NCI-H2196 treated with DMSO at 0.1 percent for 48 hours (cell line): ENCODE measurements at regions not wholly inside any gene's neighbourhood (a gene's known extent, or its start where the extent isn't known, plus 50 kb on each side); places are given as distances from the start of the nearest gene placed in this dataset.
A peak's percentile ranks its signal among the peaks of the same experiment; 100 is the strongest.
"Not testable (repeated sequence)": the region's sequence is repeated elsewhere in the genome, so short reads cannot be mapped to it uniquely, and the experiment has no call there.

Source experiments
- DNase-seq: peaks from one replicate; lab custom pipeline; 2025; ENCODE audit not compliant: unreplicated experiment; lab: John Stamatoyannopoulos, UW

DNA sequence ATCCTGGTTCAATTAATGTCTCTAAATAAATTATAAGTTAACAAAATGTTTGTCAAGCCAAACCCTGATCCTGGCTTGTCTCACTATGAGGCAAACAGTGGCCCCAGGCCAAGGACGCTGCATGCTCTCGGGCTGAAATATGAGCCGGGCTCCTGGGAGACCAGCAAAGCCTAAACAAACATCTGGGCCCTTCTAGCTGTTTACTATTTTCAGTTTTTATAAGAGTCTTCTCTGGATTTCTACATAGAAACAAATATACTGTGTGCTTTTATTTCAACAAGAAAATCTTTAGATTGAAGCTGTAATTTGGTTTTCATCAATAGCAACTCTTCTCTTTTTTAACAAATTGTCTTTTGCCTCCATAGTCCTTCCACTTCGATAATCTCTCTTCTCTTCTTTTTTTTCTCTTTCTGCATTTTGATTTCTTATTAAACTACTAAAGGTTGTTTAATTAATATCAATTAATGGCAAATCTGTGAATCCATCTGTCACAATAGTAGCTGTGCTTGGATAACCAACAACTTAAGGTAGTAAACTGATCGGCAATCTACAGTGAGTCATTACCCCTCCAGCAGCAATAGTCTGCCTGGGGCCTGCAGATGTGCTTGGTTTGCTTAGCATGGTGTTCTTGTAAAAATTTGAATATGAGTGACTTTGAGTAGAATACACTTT is 83.3 kb upstream of the DNAJC1 start:
- DNase-seq, result peak; percentile 52

DNA sequence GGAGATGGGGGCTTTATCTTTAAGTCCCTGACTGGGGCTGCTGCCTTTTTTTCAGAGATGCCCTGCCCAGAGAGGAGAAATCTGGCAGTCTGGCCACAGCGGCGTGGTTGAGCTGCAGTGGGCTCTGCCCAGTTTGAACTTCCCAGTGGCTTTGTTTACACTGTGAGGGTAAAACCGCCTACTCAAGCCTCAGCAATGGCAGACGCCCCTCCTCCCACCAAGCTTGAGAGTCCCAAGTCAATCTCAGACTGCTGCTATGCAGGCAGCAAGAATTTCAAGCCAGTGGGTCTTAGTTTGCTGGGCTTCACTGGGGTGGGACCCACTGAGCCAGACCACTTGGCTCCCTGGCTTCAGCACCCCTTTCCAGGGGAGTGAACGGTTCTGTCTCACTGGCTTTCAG is 76.4 kb upstream of the DNAJC1 start:
- not testable (repeated sequence) for DNase-seq

DNA sequence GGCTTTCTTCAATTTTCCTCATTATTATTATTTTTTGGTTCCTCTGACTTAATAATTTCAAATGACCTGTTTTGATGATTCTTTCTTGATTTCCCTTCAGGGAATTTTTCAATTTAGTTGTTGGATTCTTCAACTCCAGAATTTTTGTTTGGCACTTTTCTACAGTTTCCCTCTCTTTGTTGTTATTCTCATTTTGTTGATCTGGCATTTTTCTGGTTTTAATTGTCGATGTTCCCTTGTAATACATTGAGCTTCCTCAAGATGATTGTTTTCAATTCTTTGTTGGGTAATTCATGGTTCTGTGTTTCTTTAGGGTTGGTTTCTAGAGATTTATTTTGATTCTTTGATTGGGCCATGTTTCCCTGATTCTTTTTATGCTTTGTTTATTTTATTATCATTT is 67.8 kb upstream of the DNAJC1 start:
- no peak for DNase-seq

DNA sequence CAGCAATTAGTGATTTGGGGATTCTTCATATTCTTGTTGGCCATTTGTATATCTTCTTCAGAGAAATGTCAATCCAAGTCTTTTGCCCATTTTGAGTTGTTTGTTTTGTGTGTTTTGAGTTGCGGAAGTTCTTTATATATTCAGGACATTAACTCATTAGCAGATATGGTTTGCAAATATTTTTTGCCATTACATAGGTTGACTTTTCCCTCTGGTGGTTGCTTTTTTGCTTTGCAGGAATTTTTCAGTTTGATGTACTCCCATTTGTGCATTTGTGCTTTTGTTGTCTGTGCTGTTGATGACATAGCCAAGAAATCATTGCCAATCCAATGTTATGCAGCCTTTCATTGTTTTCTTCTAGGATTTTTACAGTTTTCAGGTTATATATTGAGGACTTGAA is 63.6 kb upstream of the DNAJC1 start:
- no peak for DNase-seq

DNA sequence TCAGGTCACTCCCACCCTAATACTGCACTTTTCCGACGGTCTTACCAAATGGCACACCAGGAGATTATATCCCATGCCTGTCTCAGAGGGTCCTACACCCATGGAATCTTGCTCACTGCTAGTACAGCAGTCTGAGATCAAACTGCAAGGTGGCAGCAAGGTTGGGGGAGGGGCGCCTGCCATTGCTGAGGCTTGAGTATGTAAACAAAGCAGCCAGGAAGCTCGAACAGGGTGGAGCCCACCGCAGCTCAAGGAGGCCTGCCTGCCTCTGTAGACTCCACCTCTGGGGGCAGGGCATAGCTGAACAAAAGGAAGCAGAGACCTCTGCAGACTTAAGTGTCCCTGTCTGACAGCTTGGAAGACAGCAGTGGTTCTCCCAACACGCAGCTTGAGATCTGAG is 57.5 kb upstream of the DNAJC1 start:
- DNase-seq, result not testable (repeated sequence)

DNA sequence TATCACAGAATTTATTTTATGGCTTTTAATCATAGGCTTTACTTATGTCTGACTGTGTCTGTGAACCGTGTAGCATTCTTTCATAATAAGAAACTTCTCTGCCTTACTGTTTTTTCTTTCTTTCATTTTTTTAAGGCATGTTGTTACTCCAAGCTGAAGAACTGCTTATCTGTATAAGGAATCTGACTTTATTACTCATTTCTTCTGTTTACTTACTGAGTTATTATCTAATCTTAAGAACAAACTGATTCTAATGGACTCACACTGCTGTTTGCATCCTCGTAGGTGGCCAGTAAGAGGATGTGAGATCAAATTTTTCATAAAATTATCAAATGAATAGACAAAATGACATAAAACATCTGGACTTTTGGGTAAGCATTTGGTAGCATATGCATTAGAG is 54.7 kb upstream of the DNAJC1 start:
- DNase-seq, result no peak

DNA sequence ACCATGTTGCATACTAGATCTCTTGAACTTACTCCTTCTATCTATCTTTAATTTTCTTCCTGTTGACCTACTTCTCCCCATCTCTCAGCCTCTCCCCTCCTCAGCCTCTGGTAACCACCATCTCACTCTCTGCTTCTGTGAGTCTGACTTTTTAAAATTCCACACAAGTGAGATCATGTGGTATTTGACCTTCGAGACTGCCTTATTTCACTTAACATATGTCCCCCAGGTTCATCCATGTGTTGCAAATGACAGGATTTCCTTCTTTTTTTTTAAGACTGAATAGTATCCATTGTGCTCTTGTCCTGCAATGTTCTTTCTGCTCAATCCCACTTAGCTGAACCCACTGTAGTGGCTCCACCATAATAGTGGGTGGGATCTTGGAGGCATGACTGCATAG is 51.4 kb upstream of the DNAJC1 start:
- DNase-seq, result no peak
